Thyroid gland (tissue), 4 donors: ENCODE measurements at regions not wholly inside any gene's neighbourhood (a gene's known extent, or its start where the extent isn't known, plus 50 kb on each side); places are given as distances from the start of the nearest gene placed in this dataset.

Experiments
- CTCF ChIP-seq, 6 experiments: fragments of 200-600 bp in 3 of 6; fragments of 450-650 bp in 3 of 6; sonication (generic) in 3 of 6; IDR thresholded peaks; one replicate each; pipeline ENCODE4 v1.5.1; 2016 to 2019; ENCODE audit warnings: antibody characterized with exemption in 6 of 6, mild to moderate bottlenecking in 2 of 6, inconsistent platforms in 1 of 6, moderate library complexity in 1 of 6
- POLR2A ChIP-seq, 2 donors: fragments of 450-650 bp; IDR thresholded peaks; one replicate each; pipeline ENCODE4 v1.6.1; 2017; ENCODE audit warnings: antibody characterized with exemption in 2 of 2, mild to moderate bottlenecking in 2 of 2, moderate library complexity in 1 of 2

- TF ChIP-seq CTCF (IDR thresholded peaks at IDR 0.05) (no peak), POLR2A (IDR thresholded peaks at IDR 0.05) (no peak)
These were observed 237.9 kb downstream of the DACT1 start for GRCh38 chr14:58875613-58876012.
